VCaP (cell line): ENCODE measurements at regions not wholly inside any gene's neighbourhood (a gene's known extent, or its start where the extent isn't known, plus 50 kb on each side); places are given as distances from the start of the nearest gene placed in this dataset.

ENCODE experiments used
- H3K27ac ChIP-seq: fragments of 450-650 bp; 2 replicates; pipeline ENCODE4 v1.5.1; 2017
- TF ChIP-seq, protein P1 (sequence below): fragments of 450-650 bp; conservative IDR thresholded peaks from 2 replicates; pipeline ENCODE4 v1.5.1; 2017; ENCODE audit warnings: mild to moderate bottlenecking, moderate library complexity

DNA sequence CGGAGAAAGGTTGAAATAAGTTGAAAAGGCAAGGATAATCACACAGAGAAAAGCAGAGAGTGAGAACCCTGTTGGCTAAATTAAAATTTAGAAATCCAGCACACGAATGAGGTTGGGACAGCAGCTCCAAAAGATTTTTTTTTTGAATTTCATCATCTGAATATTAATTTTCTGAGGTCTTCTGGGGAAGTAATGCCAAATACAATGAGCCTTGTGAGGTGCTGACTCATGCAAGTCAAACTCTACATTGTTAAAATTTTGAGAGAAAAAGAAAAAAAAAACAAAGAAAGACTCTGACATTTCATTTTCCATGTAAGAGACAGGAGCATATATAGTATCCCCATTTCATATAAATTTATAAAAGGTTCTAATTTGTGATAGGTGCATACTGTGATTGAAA, 614.2 kb upstream of the CDH2 start:
- TF ChIP-seq, protein P1, sequence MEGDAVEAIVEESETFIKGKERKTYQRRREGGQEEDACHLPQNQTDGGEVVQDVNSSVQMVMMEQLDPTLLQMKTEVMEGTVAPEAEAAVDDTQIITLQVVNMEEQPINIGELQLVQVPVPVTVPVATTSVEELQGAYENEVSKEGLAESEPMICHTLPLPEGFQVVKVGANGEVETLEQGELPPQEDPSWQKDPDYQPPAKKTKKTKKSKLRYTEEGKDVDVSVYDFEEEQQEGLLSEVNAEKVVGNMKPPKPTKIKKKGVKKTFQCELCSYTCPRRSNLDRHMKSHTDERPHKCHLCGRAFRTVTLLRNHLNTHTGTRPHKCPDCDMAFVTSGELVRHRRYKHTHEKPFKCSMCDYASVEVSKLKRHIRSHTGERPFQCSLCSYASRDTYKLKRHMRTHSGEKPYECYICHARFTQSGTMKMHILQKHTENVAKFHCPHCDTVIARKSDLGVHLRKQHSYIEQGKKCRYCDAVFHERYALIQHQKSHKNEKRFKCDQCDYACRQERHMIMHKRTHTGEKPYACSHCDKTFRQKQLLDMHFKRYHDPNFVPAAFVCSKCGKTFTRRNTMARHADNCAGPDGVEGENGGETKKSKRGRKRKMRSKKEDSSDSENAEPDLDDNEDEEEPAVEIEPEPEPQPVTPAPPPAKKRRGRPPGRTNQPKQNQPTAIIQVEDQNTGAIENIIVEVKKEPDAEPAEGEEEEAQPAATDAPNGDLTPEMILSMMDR, result no peak

DNA sequence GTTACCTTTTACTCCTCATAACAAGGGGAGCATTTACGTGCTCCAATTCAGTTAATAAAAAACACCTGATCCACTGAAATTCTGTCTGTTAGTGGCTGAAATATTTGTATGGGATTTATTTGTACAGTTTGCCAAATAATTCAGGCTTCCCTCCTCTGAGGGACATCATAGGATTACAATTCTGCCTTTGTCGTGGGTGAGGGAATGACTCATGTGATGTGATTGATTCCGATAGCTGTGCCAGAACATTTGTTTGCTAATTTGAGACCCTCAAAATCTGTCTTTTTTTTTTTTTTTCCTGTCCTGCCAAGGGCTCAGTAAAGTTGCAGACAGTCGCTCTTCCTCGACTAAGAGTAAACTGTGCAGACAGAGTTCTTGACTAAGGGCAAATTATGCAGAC, 612.6 kb upstream of the CDH2 start:
- no peak overlapping the region for H3K27ac ChIP-seq
- TF ChIP-seq, protein P1, result no peak

More for the DNA sequence above, 614.2 kb upstream of the CDH2 start:
- H3K27ac ChIP-seq, result no peak overlapping the region

DNA sequence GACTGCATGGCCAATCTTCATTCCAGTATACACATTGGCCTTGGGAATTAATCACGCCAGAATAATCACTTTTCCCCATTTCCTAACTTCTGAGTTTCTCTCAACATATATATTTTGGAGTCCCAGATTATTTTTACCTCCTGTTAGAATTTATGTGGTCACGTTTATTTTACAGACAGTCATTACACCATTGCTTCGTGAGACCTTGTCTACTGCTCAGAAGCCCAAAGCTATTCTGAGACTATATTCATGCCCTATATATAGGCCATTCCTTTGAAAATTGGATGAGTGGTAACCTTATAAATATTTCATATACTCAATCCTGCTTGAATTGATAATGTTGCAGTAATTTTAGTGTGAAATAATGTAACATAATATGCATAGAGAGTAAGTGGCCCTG, 610.0 kb upstream of the CDH2 start:
- TF ChIP-seq, protein P1, result no peak
- H3K27ac ChIP-seq, result no peak overlapping the region

DNA sequence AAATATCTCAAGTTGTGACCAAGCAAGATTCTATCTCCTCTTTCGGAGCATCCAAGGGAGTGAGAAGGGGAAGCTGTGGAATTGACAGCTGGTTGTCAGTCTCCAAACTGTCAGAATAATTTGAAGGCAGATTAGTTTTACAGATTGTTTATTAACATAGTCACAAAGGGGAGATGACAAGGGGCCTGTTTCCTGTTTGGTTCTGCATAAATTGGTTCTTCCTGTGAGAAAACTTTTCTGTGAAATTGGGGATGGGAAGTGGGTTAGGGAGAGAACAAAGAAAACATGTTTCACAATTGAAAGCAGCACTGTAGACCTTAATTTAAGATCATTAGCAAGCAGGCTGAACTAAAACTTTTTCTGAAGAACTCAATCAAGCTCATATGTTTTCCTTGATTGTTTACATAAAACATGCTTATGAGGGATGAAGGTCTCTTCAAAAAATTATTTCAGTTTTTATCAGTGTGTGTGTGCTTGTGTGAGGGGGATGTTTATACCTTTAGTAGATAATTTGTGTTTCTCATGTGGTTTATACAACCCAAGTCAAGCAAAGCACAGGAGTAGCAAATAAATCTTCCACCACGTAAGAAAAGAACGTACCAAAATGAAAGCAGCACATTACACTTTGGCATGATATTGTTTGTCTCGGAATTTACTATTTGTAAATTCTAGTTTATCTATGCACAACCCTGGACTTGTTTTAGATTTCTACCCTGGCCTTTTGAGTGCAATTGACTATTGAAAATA, 604.9 kb upstream of the CDH2 start:
- H3K27ac ChIP-seq, result no peak overlapping the region
- TF ChIP-seq, protein P1, result no peak

DNA sequence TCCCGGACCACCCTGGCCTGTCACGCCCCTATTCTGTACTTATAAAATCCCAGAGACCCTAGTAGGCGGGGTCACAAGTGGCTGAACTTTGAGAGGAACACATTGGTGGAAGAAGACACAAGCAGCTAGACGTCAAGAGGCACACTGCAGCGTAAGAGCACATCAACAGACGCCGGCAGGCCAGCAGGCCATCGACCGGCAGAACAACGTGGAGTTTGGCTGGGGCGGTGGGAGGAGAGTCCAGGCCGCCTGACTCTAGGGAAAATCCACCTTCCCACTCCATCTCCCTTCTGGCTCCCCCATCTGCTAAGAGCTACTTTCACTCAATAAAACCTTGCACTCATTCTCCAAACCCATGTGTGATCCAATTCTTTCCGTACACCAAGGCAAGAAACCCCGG, 601.8 kb upstream of the CDH2 start:
- TF ChIP-seq, protein P1, result no peak
- no peak overlapping the region for H3K27ac ChIP-seq

DNA sequence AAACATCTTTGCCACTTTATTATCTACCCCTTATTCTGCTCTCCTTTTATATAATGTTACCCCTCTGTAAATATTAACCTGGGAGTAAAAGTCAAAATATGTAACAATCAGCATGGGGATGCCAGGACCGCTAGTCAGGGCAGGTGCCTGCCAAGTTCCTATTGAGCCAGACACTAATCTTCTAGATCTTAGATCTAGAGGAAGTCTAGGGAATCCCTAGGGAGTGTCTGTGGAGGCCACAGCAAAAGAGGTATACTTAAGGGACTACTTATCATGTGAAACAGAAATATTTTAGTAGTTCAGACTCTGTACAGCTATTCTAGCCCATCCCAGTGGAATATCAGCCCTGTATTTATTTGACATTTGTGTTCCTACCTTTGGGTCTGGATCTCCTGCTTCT, 600.8 kb upstream of the CDH2 start:
- TF ChIP-seq, protein P1, result no peak

DNA sequence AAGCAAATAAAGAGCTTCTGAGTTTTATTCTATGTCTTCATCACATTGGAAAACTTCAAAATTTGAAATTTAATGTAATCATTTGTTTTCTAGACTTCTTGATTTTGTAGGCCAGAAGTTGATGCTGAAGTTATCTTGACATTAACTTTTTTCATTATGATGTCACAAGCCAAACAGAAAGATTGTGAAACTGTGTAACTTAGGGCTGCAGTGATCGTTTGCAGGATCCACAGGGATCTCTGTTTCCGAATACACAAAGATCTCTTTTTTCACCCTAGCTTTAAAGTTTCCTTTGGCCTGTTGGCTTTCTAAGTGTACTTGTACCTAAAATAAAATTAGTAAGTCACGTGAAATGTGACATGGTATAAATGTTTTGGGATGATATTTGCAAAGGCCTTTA, 594.9 kb upstream of the CDH2 start:
- H3K27ac ChIP-seq, result no peak overlapping the region
- TF ChIP-seq, protein P1, result no peak

More for the DNA sequence above, 600.8 kb upstream of the CDH2 start:
- H3K27ac ChIP-seq, result no peak overlapping the region
